Hindlimb muscle (tissue), 1 donor: ENCODE measurements at regions not wholly inside any gene's neighbourhood (a gene's known extent, or its start where the extent isn't known, plus 50 kb on each side); places are given as distances from the start of the nearest gene placed in this dataset.
"Not testable (repeated sequence)": the region's sequence is repeated elsewhere in the genome, so short reads cannot be mapped to it uniquely, and the experiment has no call there.

Experiments
- DNase-seq: peaks from one replicate; pipeline ENCODE4 v3.0.0-alpha.2; 2013

DNA sequence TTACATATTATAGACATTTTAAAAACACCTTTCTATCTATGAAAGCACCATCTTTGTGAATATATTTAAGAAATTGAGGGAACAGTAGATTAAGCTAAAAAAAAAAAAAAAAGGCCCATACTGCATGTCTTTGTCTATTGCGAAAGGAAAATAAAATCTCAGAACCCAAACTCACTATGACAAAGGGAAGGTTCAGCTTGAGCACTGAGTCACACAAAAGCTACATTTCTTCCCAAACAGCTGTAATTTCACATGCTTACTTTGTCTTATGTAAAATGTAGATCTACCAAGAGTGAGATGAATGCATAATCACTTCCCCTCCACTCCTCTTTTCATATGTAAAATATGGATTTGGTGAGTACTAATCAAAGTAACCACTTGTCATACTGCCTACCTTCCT lies 640.1 kb upstream of the KLF12 start:
- no peak for DNase-seq

DNA sequence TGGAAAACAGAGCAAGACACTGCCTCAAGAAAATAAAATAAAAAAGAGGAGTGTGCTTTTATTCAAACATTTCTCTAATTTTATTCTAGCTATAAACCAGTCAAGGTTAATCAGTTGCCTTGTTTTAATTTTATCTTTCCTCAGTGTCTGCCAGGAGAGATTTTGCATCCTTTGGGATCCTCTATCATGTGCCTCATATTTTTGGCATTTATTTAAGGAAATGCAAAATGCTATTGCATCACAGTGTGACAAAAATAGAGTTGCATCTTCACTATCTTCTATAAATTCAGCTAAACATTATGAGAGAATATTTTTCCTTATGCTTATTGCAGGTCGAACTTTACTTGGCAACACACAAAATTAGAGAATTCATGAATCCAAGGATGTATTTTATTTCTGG lies 639.0 kb upstream of the KLF12 start:
- DNase-seq = no peak

DNA sequence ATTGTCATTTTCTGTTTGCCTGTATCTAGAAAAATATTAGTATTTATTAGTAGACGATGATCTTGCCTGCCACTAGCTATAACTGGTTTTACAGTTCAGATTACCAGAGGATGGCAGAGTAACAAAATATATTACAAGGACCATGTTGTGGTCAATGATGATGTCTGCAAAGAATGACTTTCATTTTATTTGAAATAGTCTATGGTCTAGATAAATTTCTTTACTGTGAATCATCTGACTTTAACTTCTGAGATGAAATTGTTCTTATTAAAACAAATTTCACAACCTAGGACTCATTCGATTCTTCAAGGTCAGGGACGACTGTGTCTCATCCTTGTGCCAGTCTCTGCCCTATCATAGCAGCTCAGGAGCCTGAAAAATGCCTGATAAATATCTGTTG lies 637.8 kb upstream of the KLF12 start:
- DNase-seq = no peak

DNA sequence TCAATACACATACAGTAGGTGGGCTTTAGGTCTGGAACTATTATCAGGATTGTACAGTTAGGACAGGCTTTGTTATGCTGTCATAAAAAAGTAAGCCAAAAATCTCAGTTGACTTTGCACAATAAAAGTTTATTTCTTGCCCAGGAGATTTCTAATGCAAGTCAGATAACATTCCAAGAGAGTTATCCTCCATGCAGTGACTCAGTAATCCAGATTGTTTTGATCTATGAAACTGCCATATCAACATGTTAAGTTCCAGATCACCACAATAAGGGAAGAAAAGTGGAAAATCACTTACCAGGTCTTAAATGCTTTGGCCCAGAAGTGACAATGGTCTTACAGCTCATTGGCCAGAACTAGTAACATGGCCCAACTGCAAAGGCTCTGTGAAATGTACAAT lies 636.2 kb upstream of the KLF12 start:
- no peak for DNase-seq

DNA sequence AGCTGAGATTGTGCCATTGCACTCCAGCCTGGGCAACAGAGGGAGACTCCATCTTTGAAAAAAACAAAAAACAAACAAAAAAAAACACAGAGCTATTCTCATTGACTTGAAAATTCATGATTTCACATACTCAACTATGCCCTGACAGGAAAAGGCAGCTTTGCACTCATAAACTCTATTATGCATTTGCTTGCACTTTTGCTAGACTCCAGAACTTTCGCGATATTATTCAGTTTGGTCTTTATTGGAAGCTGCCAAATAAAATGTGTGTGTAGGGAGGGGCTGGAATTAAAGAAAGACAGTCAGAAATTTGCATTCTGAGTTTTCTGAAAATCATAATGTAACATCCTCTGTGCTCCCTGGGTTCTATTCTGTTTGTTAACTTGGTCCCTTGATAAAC lies 635.1 kb upstream of the KLF12 start:
- DNase-seq = no peak

DNA sequence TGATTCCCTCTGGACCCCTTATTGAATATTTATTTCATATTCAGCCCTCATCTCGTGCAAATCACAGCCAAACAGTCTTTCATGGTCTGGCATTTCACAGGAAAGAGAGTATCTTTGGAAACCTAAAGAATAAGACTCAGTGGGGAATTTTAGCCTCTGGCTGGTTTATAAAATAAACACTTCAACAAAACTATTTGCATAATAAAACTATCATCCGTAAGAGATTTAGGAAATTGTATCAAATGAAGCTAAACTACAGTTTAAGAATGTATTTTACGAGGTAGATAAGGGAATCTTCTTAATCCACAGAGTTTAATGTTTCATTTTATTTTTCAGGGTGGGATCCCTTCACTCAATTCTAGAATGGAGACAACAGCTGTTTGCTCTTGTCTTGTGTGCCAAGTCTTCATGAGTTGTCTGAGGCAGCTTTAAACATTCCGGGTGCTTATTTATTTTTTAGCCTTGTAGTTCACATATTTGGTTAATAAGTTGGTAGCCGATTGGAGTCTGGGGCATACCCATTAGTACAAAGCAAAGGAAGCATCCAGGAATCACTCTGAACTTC lies 634.4 kb upstream of the KLF12 start:
- DNase-seq = no peak

DNA sequence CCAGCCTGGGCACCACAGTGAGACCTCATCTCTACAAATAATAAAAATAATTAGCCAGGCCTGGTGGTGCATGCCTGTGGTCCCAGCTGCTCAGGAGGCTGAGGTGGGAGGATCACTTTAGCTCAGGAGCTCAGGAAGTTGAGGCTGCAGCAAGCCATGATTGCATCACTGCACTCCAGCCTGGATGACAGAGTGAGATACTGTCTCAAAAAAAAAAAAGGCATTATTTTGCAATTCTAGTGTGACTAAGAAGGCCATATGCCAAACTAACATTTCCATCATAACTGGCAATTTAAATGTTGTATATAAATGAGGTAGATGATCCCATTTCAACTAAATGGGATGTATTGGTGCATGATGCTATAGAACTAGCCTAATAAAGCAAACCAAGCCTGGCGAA lies 632.8 kb upstream of the KLF12 start:
- no peak for DNase-seq

DNA sequence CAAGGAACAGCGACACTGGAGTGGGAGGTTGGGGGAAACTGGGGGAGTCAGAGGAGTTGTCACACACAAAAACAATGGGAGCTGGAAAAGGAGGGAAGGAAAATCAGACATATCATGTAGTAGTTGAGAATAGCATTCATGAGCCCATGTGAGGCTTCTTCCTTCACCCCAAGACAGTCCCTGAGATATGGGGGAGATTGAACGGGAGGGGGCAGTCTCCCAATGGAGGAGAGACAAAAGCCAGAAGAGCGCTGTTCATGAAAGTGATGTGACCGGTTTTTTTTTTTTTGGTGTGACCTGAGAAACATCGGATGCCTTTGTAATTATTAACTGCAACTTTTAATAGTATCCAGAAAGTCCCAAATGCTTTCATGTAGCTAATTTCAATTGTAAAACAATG lies 631.8 kb upstream of the KLF12 start:
- DNase-seq = no peak

DNA sequence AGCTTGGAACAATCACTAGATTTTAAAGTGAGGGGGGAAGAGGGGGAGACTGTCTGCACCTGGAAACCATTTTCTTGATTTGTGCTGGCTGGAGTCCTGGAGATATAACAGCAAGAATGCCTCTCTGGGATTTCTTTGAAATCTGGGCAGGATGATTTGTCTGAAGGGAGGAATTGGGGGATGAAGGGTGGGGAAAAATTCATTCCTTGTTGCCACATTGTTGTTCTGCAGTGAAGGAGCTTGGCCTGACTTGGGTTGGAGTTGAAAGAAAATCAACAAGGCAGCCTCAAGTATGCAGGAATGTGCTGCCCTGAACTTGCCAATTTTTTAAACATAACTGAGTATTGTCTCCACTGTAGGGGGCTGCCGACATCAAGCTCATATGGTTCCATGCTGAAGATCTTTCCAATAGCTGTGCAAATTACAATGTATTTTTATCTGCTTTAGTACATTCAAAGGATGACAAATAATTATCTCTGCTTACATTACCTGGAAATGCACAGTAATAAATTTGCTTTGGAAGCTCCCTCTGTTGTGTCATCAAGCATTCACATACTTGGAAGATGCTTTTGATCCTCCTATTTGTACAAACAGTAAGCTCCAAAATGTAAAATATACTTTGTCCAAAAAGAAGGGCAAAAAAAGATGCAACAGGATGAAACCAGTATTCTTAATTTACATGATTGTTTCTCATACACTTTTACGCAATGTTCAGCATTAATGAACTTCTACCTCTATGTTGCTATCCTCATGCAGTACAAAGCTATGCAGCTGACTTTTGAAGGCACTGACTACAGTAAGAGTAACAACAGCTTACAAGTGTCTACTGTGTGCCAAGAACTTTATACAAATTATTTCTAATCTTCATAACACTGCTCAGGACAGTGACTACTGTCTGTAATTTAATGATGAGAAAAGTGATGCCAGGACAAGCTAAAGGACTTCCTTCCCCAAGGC lies 627.9 kb upstream of the KLF12 start:
- peak; percentile 55 for DNase-seq

DNA sequence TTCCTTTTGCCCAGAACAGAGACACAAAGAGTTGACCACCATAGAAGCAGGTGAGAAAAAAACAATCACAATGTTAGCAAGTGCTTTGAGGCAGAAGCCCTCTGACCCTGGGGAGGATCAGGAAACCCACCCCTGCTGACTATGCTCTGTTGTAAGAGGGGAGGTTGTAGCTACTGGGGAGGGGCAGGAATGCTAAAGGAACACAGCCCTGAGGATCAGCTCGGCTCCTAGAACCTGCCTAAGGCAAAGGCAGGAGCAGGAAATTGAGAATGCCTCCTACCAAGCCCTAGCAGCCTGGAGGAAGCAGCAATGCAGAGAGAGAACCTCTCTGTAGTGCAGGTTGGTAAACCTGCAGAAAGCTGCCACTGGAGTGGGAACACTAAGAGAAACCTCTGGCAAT lies 624.0 kb upstream of the KLF12 start:
- DNase-seq = no peak

DNA sequence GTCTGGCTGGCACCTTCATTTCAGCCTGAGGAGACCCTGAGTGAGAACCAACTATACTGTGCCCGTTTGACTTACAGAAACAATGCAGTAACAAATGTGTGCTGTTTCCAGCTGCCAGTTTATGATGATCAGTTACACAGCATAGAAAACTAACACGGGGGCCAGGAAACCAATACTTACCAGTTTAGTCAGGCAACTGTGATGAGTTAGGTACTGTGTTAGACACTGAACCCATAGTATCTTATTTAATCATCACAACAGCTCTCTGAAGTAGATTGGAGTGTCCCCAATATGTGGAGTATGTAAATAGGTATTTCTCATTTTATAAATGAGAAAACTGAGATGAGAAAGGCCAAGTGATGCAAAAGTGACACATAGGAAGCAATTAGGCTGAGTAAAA lies 620.9 kb upstream of the KLF12 start:
- no peak for DNase-seq

DNA sequence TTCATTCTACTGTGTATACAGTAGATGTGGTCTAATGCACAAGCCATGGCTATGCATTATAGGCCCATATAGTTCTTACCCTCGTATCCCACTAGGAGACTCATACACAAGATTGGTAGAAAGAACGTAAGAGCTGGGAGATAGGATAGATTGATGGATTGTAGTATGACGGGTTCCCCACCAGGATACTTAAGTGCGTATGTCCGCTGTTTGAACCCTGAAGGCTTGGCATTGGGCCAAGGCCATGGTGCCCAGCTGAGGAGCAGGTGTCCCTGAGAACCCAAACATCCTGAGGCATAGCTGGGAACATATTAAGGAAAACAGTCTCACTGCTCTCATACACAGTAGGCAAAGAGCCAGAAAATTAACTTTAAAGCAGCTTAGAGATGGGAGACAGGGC lies 617.5 kb upstream of the KLF12 start:
- no peak for DNase-seq

DNA sequence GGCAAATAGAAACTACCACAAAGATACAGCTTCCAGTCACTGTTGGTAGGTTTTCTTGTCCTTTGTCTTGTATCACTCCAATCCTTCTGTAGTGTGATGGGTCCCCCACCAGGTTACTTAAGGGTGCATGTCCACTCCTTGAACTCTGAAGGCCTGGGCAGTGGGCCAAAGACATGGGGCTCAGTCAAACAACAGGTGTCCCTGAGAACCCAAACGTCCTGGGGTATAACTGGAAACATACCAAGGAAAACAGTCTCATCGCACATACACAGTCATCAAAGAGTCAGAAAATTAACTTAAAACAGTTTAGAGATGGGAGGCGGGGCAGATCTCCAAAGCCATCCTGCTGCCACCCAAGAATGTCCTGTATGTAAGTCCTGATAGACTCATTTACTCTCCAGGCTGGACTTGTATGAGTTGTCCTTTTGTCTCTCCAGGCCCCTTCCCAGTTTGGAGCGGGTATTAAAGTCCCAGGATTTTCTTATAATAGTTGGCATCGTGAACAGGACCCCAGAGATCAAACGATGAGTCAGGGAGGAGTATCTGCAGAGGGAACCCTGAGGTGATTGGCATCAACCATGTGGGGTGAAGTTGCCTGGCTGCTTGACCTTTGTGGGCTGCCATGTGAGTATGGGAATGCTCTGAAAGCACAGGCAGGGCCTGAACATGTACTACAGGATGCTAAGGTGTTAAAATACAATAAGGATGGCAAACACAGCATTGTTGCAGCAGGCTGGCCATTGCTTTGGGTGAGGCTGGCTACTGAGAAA lies 613.2 kb upstream of the KLF12 start:
- DNase-seq = no peak

DNA sequence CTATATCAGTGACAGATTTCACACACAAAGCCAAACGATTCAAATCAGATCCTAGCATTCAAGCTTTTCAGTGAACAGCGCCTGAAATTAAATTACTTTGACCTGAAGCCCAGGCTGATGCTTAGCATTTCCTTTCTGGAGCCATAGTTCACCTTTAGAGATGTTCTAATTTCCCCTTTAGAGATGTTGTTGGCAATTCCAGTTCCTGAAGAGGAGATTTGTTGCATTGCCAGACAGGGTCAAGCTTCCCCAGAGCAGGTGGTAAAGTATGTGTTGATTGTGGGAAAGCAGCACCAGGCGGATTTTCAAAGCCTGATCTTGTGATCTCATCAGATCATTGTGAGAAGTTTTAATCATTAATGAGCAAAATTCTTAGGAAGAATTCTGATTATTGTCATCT lies 609.8 kb upstream of the KLF12 start:
- no peak for DNase-seq

DNA sequence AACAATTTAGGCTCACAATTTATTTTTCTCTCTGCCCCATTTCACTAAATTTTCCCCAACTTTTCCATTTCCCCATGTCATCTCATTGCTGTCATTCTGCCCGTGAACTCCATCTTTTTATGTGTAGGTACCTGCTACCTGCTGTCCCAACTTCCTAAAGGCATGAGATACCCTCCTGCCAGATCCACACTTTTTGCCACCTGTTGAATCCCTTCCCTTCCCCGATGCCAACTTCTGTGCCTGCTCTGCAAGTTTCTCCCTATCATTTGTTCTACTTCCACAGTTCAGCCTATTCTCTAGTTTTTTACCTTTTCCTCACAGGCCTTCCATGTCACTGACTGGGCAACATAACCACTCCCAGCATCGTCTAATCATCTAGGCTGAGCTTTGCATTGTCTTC lies 607.5 kb upstream of the KLF12 start:
- no peak for DNase-seq

DNA sequence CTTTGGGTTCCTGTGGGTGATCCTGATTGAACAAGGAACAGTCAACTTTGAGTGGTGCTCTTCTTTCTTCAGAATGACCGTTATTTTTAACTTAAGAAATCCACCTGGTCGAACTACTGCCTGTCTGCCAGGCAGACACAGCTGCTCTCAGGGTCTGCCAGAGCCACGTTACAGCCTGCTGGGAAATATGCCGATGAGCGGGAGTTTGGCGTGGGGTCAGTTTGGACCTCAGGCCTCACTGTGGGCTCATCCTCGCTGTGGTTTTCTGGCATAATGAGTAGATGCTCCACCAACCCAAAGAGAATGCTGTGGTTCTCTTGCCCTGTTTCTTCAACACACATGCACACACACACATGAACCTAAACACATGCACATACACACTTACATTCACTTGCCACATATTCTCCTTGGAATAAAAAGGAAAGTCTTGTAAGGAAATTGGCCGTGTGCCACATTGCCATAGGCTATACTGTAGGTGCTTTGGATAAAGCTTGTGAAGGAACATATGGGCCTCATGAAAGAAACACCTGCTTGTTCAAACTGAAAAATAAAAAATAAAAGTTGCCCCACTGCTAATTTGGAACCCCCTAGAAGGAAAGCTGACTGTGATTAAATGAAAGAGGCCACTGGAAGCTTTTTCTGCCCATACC lies 598.7 kb upstream of the KLF12 start:
- no peak for DNase-seq

DNA sequence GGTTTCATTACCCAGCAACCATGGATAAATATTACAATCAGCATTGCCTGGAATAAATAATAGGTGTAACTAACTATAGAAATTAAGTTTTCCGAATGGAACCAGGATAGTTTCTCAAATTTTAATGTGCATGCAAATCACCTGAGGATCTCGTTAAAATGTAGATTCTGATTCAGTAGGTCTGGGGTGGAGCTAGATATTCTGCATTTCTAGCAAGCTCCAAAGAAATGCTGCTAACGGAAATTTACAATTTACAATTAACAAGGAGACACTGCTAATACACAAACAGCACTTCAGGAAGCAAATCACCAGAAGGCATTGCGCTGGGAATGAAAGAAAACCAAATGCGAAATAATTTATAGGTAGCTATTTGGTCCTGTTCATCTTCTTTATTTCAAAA lies 597.5 kb upstream of the KLF12 start:
- no peak for DNase-seq

DNA sequence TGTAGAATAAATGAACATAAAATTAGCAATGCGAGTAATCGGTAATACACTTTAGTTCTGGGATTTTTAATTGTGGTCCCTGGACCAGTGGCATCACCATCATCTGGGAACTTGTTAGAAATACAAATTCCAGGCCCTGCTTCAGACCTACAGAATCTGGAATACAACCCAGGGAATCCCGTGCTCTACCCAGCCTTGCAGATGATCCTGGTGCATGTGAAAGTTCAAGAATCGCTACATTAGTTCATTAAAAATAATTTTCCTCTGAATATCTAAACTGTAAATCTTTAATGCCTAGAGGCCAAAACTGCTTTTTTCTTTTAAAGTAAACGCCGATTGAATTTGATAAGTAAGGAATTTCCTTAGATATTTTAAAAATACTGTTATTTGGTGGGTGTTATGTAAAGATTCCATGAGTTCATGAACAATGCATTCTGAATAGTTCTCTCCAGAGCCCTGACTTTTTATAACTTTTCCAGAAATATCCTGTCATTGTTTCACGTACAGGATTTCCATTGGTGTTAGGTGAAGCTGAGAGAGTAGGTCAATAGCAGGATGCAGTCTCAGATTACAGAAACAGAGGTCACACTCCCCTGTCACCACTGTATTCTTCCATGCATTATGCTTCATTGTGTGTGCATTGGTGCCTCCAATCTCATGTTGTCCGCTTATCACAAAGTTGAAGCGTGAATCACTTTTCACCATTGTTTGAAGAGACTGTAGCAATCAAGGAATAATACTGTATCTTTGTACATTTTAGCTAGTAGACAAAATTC lies 596.5 kb upstream of the KLF12 start:
- DNase-seq = no peak

DNA sequence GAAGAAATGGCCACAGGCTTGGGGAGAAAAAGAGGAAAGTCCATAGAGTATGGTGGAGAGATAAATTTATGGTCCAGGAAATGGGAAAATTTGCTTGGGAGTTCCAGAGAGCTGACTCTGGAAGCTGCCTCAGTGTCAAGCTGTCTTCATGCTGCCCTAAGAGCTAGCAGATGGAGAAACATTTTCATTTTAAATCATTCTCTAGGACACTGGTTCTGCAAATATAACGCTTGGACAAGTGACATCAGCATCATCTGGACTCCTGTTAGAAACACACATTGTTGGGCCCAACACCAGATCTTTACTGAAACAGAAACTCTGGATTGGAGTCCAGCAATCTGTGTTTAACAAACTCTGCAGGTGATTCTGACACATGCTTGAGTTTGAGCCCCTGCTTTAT lies 592.0 kb upstream of the KLF12 start:
- no peak for DNase-seq

DNA sequence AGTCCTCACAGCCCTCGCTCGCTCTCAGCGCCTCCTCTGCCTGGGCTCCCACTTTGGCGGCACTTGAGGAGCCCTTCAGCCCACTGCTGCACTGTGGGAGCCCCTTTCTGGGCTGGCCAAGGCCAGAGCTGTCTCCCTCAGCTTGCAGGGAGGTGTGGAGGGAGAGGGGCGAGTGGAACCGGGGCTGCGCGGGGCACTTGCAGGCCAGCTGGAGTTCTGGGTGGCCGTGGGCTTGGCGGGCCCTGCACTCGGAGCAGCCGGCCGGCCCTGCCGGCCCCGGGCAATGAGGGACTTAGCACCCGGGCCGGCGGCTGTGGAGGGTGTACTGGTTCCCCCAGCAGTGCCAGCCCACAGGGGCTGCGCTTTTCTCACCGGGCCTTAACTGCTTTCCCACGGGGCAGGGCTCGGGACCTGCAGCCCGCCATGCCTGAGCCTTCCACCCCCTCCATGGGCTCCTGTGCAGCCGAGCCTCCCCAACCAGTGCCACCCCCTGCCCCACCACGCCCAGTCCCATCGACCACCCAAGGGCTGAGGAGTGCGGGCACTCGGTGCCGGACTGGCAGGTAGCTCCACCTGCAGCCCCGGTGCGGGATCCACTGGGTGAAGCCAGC lies 584.1 kb upstream of the KLF12 start:
- not testable (repeated sequence) for DNase-seq

DNA sequence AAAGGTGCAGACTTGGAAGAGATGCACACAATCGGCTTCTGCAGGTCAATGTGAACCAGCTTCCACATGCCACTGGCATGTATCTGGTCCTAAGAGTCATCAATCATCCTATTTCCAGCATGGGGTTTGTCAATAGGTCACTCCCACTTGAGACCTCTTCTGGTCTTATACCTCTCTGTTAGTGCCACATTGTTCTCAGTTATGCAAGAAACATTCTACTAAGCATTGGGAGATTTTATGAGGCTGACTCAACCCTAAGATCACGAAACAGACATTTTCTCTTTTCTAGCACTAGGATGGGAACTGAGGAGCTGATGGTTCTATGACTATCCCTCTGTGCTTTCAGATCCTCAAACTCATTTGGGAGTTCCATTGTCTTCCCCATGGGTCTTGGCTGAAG lies 581.5 kb upstream of the KLF12 start:
- DNase-seq = no peak

DNA sequence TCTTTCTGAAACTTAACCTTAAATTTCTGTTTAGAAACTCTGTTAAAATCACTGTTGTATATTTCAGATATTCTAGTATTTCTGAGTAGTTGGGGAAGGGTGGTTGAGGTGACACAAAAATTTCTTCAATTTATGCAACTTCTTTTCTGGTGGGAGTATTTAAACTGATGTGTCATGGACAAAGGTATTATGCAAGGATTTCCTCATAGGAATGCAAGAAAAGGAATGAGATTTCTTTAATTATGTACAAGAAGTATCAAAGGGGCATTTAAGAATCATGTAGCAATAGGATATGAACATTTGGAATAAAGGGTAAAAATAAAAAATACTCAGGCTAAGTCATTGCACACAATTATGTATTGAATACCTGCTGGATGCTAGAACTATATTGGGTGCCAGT lies 575.8 kb upstream of the KLF12 start:
- no peak for DNase-seq
